PFSK-1 (cell line): ENCODE measurements at regions not wholly inside any gene's neighbourhood (a gene's known extent, or its start where the extent isn't known, plus 50 kb on each side); places are given as distances from the start of the nearest gene placed in this dataset.

Source experiments
- FOXP2 ChIP-seq: optimal IDR thresholded peaks from 2 replicates; pipeline ENCODE3; 2011; ENCODE audit warnings: borderline replicate concordance, control low read depth, inconsistent platforms; ENCODE audit not compliant: insufficient read depth; ENCODE audit errors: extremely low read length, extremely low read depth
- POLR2AphosphoS5 ChIP-seq: IDR thresholded peaks from 2 replicates; pipeline ENCODE4 v1.6.1; 2012; ENCODE audit warnings: low read depth, mild to moderate bottlenecking, control low read depth, low read length, moderate library complexity
- REST ChIP-seq, 2 experiments: IDR thresholded peaks; 2 replicates each; pipeline versions ENCODE4 v1.6.1 to v1.8.0; 2011 to 2012; ENCODE audit warnings: low read depth in 2 of 2, low read length in 2 of 2, control low read depth in 1 of 2, inconsistent platforms in 1 of 2, mild to moderate bottlenecking in 1 of 2, moderate library complexity in 1 of 2; ENCODE audit not compliant: insufficient read depth in 1 of 2
- SIN3A ChIP-seq: IDR thresholded peaks from 2 replicates; pipeline ENCODE4 v1.6.1; 2012; ENCODE audit warnings: mild to moderate bottlenecking, low read length, moderate library complexity, borderline replicate concordance; ENCODE audit not compliant: insufficient read depth
- TAF1 ChIP-seq: IDR thresholded peaks from 2 replicates; pipeline ENCODE4 v1.6.1; 2012; ENCODE audit warnings: low read length, control low read depth, borderline replicate concordance; ENCODE audit not compliant: insufficient read depth

GRCh38 chr4:41331224-41331623, 74.5 kb downstream of the UCHL1 start:
- TF ChIP-seq SIN3A, result no peak

- TF ChIP-seq REST (IDR thresholded peaks at IDR 0.05; ENCODE audit: insufficient read depth in 1 of 2, low read depth in 2 of 2, low read length in 2 of 2), result no peak
- TF ChIP-seq FOXP2, result no peak
- TF ChIP-seq SIN3A, result no peak
- TF ChIP-seq TAF1, result no peak
- no peak for TF ChIP-seq POLR2AphosphoS5
Observed at GRCh38 chr4:41332510-41333054, 75.9 kb downstream of the UCHL1 start.

GRCh38 chr4:41334182-41334581, 77.5 kb downstream of the UCHL1 start:
- no peak for TF ChIP-seq POLR2AphosphoS5
- TF ChIP-seq FOXP2, result no peak
- TF ChIP-seq REST (IDR thresholded peaks at IDR 0.05; ENCODE audit: insufficient read depth in 1 of 2, low read depth in 2 of 2, low read length in 2 of 2), result no peak
- no peak for TF ChIP-seq SIN3A
- TF ChIP-seq TAF1, result no peak

- TF ChIP-seq FOXP2 (no peak), SIN3A (no peak), REST (IDR thresholded peaks at IDR 0.05; ENCODE audit: insufficient read depth in 1 of 2, low read depth in 2 of 2, low read length in 2 of 2) (no peak), POLR2AphosphoS5 (no peak), TAF1 (no peak)
Observed at GRCh38 chr4:41339812-41340809, 83.4 kb downstream of the UCHL1 start.

GRCh38 chr4:41346306-41347061, 89.8 kb downstream of the UCHL1 start:
- TF ChIP-seq POLR2AphosphoS5 (no peak), TAF1 (no peak), REST (IDR thresholded peaks at IDR 0.05; ENCODE audit: insufficient read depth in 1 of 2, low read depth in 2 of 2, low read length in 2 of 2) (no peak), SIN3A (no peak)
